ENCODE measurements at regions not wholly inside any gene's neighbourhood (a gene's known extent, or its start where the extent isn't known, plus 50 kb on each side); places are given as distances from the start of the nearest gene placed in this dataset.
"Not testable (repeated sequence)": the region's sequence is repeated elsewhere in the genome, so short reads cannot be mapped to it uniquely, and the experiment has no call there.

DNA sequence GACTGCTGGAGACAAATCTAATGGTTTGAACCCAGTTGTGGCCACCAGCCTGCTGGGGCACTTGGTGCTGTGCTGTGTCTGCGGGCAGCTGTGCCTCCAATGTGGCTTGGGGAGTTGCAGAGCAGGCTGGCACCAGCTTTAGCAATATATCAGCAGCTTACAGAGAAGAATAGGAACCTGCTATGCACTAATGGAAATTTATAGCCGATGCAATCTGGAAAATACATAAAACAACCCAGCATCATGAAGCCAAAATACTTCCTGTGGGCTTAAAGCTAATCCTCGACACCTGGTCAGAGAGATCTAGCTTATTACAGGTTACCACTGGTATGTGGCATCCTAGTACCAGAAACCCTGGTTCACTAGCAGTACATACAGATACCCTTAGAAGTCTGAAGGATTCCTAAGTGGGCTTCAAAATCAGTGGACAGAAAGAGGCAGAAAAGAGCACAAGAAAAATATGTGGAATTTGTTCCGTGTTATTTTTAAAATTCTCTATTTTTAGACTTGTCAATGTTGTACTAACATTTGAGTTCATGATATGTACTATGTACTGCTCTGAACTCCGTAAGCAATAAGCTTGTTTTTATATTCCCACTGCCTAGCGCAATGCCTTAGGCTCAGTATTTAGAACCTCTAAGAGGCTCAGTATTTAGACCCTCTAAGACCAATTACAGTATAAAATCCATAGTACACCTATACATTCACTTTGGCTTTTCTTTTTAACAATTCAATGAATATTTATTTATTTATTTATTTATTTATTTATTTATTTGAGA, 194.7 kb downstream of the UXS1 start:
- FAIRE-seq (no peak), DNase-seq (ENCODE audit: insufficient read length) (no peak)
- TF ChIP-seq POLR2A (IDR thresholded peaks at IDR 0.05; ENCODE audit: low read depth, low read length) (no peak), TAF1 (IDR thresholded peaks at IDR 0.05; ENCODE audit: borderline replicate concordance, low read depth, low read length) (no peak), POLR2AphosphoS5 (IDR thresholded peaks at IDR 0.05; ENCODE audit: low read depth, low read length) (no peak)

GRCh38 chr2:105997711-105998110, 196.4 kb downstream of the UXS1 start:
- TF ChIP-seq POLR2A (IDR thresholded peaks at IDR 0.05; ENCODE audit: low read depth, low read length) (no peak), TAF1 (IDR thresholded peaks at IDR 0.05; ENCODE audit: borderline replicate concordance, low read depth, low read length) (no peak), POLR2AphosphoS5 (IDR thresholded peaks at IDR 0.05; ENCODE audit: low read depth, low read length) (no peak)
- no peak for FAIRE-seq
- no peak for DNase-seq (ENCODE audit: insufficient read length)

GRCh38 chr2:105990624-105991023, 203.5 kb downstream of the UXS1 start:
- FAIRE-seq (no peak), DNase-seq (ENCODE audit: insufficient read length) (no peak)
- no peak for TF ChIP-seq POLR2AphosphoS5 (IDR thresholded peaks at IDR 0.05; ENCODE audit: low read depth, low read length)
- TF ChIP-seq TAF1 (IDR thresholded peaks at IDR 0.05; ENCODE audit: borderline replicate concordance, low read depth, low read length), result no peak
- no peak for TF ChIP-seq POLR2A (IDR thresholded peaks at IDR 0.05; ENCODE audit: low read depth, low read length)

DNA sequence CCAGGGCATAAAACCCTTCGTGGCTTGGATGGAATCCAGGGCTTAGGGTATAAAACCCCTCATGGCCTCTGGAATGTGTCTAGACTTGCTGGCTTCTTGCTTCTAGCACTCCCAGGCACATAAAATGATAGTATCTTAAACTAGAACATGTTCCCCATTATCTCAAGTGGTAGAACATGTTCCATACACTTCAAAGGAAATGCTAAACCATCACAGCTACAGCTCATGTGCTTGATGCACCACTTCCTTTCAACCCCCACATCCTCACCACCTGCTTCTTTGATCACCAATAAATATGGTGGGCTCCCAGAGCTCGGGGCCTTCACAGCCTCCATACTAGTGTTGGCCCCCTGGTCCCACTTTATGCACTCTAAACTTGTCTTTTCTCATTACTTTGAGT, 204.3 kb downstream of the UXS1 start:
- not testable (repeated sequence) for FAIRE-seq; DNase-seq (ENCODE audit: insufficient read length)

GRCh38 chr2:105989070-105989469, 205.0 kb downstream of the UXS1 start:
- FAIRE-seq, result no peak
- TF ChIP-seq TAF1 (IDR thresholded peaks at IDR 0.05; ENCODE audit: borderline replicate concordance, low read depth, low read length) (no peak), POLR2AphosphoS5 (IDR thresholded peaks at IDR 0.05; ENCODE audit: low read depth, low read length) (no peak), POLR2A (IDR thresholded peaks at IDR 0.05; ENCODE audit: low read depth, low read length) (no peak)
- DNase-seq (ENCODE audit: insufficient read length), result no peak

DNA sequence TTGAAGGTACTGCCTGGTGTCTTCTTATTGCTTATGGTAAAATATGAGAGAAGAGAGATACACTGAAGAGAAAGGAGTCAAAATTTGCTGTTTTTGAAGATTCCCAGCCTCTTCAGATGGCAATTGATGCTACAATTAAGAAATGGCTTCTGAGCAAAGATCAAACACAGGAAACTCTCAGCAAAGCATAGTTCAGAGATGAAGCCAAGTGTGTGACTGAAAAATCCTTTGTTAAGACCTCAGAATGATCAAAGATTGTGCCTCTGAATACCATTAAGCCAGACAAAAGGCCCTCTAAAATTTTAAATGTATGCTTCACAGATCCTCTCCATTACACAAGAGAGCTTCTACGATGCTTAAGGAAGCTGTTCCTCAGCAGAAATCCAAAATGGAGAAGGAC, 216.3 kb downstream of the UXS1 start:
- TF ChIP-seq POLR2AphosphoS5 (IDR thresholded peaks at IDR 0.05; ENCODE audit: low read depth, low read length), result no peak
- no peak for TF ChIP-seq TAF1 (IDR thresholded peaks at IDR 0.05; ENCODE audit: borderline replicate concordance, low read depth, low read length)
- TF ChIP-seq POLR2A (IDR thresholded peaks at IDR 0.05; ENCODE audit: low read depth, low read length), result no peak
- no peak for FAIRE-seq

DNA sequence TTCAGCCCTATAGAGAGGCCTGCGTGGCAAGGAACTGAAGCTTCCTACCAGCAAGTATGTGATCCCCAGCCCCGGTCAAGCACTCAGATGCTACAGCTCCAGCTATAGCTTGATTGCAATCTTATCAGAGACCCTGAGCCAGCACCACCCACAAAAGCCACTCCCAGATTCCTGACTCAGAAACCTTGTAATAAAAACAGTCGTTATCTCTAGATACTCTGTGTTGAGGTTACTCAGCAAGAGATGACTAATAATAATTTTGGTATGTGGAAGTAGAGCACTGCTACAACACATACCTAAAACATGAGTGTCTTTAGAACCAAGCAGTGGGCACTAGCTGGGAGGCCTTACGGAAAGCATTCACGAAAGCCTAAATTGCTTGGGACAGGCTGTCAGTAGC, 216.9 kb downstream of the UXS1 start:
- no peak for DNase-seq (ENCODE audit: insufficient read length)
- no peak for TF ChIP-seq TAF1 (IDR thresholded peaks at IDR 0.05; ENCODE audit: borderline replicate concordance, low read depth, low read length)
- no peak for TF ChIP-seq POLR2A (IDR thresholded peaks at IDR 0.05; ENCODE audit: low read depth, low read length)
- FAIRE-seq, result no peak

More for the DNA sequence above, 216.3 kb downstream of the UXS1 start:
- DNase-seq (ENCODE audit: insufficient read length), result no peak

GRCh38 chr2:105974812-105975211, 219.3 kb downstream of the UXS1 start:
- no peak for DNase-seq (ENCODE audit: insufficient read length)
- no peak for FAIRE-seq
- TF ChIP-seq POLR2A (IDR thresholded peaks at IDR 0.05; ENCODE audit: low read depth, low read length) (no peak), TAF1 (IDR thresholded peaks at IDR 0.05; ENCODE audit: borderline replicate concordance, low read depth, low read length) (no peak), POLR2AphosphoS5 (IDR thresholded peaks at IDR 0.05; ENCODE audit: low read depth, low read length) (no peak)

- TF ChIP-seq POLR2AphosphoS5 (IDR thresholded peaks at IDR 0.05; ENCODE audit: low read depth, low read length), result no peak
- no peak for TF ChIP-seq TAF1 (IDR thresholded peaks at IDR 0.05; ENCODE audit: borderline replicate concordance, low read depth, low read length)
- TF ChIP-seq POLR2A (IDR thresholded peaks at IDR 0.05; ENCODE audit: low read depth, low read length), result no peak
- no peak for DNase-seq (ENCODE audit: insufficient read length)
- FAIRE-seq, result no peak
Measured at GRCh38 chr2:105972927-105973326, 221.2 kb downstream of the UXS1 start.

DNA sequence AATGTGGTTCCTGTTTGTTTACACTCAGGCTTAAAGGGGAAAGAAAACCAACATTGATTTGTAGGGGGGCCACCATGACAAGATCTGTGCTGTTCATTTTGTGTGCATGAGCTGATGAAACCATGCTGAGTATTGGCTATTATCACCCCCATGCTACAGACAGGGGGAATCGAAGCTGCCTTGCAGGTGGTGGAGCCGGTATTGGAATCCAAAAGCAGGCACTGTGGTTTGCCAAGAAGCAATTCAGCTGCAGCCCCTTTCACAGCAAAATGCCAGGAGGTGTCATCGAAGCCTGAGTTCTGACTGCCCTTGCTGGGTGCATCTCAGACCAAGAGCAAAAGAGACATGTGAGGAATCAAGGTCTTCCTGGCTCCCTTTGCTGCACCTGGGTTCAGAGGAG, 221.9 kb downstream of the UXS1 start:
- TF ChIP-seq POLR2A (IDR thresholded peaks at IDR 0.05; ENCODE audit: low read depth, low read length) (no peak), POLR2AphosphoS5 (IDR thresholded peaks at IDR 0.05; ENCODE audit: low read depth, low read length) (no peak), TAF1 (IDR thresholded peaks at IDR 0.05; ENCODE audit: borderline replicate concordance, low read depth, low read length) (no peak)
- DNase-seq (ENCODE audit: insufficient read length), result no peak
- FAIRE-seq, result no peak

GRCh38 chr2:105969552-105969951, 224.5 kb downstream of the UXS1 start:
- no peak for FAIRE-seq
- DNase-seq (ENCODE audit: insufficient read length), result no peak

DNA sequence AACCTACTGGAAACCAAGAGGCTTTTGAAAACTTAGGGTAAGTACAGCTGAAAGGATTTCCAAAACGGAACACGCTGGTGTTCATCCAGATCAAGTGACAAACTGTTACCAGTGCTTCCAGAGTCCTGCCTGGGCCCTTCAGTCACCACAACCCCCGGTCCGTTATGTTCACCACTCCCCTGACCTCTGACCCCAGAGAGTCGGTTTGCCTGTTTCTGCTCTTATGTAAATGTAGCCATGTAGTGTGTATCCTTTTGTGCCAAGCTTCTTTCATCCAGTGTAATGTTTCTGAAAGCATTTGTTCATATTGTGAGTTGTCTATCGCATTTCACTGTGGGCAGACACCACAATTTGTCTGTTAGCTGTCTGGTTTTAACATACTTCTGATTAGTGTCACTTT, 217.5 kb downstream of the NCK2 start:
- FAIRE-seq (no peak), DNase-seq (ENCODE audit: insufficient read length) (no peak)
- TF ChIP-seq POLR2AphosphoS5 (IDR thresholded peaks at IDR 0.05; ENCODE audit: low read depth, low read length), result no peak
- no peak for TF ChIP-seq TAF1 (IDR thresholded peaks at IDR 0.05; ENCODE audit: borderline replicate concordance, low read depth, low read length)
- TF ChIP-seq POLR2A (IDR thresholded peaks at IDR 0.05; ENCODE audit: low read depth, low read length), result no peak

More at GRCh38 chr2:105969552-105969951, 224.5 kb downstream of the UXS1 start:
- no peak for TF ChIP-seq POLR2AphosphoS5 (IDR thresholded peaks at IDR 0.05; ENCODE audit: low read depth, low read length)
- no peak for TF ChIP-seq TAF1 (IDR thresholded peaks at IDR 0.05; ENCODE audit: borderline replicate concordance, low read depth, low read length)
- no peak for TF ChIP-seq POLR2A (IDR thresholded peaks at IDR 0.05; ENCODE audit: low read depth, low read length)
